GM12874 (cell line): ENCODE measurements at regions not wholly inside any gene's neighbourhood (a gene's known extent, or its start where the extent isn't known, plus 50 kb on each side); places are given as distances from the start of the nearest gene placed in this dataset.

Experiments
- TF ChIP-seq, protein P1 (sequence below): IDR thresholded peaks from 2 replicates; pipeline ENCODE4 v1.5.1; 2011; ENCODE audit warnings: low read depth, mild to moderate bottlenecking, control low read depth, low read length, moderate library complexity; ENCODE audit not compliant: insufficient read depth

DNA sequence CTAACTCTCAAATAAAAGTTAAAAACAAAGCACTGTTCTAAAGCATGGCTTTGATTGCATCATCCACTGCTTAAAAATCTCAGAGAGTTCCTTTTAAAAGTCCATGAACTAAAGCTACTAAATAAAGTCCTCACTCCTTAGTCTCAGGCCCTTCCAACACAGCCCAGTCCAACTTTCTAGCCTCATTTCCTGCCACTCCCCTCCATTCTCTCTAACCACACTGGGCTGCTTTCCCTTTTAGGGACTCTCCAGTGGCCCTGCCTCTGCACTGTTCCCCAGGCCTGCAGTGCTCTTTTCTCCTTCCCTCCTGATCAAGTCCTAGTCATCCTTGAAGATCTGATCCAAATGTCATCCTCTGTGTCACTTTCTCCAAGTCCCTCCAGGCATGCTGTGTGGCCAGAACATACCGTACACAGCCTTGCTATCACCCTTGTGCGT lies 56.9 kb upstream of the PPP1R3C start:
- TF ChIP-seq, protein P1, sequence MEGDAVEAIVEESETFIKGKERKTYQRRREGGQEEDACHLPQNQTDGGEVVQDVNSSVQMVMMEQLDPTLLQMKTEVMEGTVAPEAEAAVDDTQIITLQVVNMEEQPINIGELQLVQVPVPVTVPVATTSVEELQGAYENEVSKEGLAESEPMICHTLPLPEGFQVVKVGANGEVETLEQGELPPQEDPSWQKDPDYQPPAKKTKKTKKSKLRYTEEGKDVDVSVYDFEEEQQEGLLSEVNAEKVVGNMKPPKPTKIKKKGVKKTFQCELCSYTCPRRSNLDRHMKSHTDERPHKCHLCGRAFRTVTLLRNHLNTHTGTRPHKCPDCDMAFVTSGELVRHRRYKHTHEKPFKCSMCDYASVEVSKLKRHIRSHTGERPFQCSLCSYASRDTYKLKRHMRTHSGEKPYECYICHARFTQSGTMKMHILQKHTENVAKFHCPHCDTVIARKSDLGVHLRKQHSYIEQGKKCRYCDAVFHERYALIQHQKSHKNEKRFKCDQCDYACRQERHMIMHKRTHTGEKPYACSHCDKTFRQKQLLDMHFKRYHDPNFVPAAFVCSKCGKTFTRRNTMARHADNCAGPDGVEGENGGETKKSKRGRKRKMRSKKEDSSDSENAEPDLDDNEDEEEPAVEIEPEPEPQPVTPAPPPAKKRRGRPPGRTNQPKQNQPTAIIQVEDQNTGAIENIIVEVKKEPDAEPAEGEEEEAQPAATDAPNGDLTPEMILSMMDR = no peak

- TF ChIP-seq, protein P1 = no peak
These were observed 52.0 kb upstream of the PPP1R3C start for GRCh38 chr10:91684841-91685240.

DNA sequence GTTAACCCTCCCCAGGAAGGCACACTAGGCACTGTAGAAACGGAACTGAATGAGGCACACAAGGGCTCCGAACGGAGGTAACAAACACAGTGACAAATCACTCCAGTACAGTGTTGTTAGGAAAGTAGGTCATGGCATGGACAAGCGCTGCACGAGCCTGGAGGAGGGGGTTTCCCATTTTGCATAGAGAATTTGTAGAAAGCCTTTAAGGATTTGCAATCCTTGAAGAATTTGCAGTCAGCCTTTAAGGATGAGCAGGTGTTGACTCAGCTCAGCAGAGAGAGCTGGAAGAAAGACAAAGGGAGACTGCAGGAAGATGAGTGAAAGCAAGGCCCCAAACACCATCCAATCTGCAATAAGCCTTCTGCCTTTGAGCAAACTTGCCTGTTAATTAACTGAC lies 51.1 kb upstream of the PPP1R3C start:
- TF ChIP-seq, protein P1 = no peak

DNA sequence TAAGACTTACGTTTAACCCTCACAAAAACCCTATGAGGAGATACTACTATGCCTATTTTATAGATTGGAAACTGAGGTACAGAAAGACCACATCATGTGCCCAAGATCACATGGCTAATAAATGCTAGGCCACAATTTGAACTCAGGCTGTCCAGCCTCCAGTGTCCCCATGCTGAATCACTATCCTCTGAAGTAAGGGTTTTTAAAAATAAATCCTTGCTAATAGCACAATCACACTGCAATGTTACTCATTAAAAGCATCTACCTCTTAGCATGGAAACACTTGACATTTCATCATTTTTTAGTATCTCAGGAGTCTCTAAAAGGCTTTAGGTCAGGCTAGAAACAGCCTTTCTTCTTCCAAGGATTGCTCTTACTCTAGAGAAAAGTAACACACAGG lies 50.0 kb upstream of the PPP1R3C start:
- TF ChIP-seq, protein P1 = no peak
